K562 (cell line): ENCODE measurements at regions not wholly inside any gene's neighbourhood (a gene's known extent, or its start where the extent isn't known, plus 50 kb on each side); places are given as distances from the start of the nearest gene placed in this dataset.

Source experiments
- ATAC-seq: fragments of 200-7000 bp; cut with Tn5 transposase; 3 replicates; pipeline ENCODE4 v1.9.1; 2020; ENCODE audit warnings: moderate library complexity
- BruUV-seq: library from RNA; stranded (reverse); fragments of 400-500 nt; replicated peaks from 2 replicates; lab custom pipeline; 2021; lab: Mats Ljungman, UMichigan
- CTCF ChIA-PET: fragments of 300-600 bp; formaldehyde crosslinking; extraction: SDS; loops from one replicate; lab custom pipeline; 2021; ENCODE audit warnings: low intra/inter-chr PET ratio; lab: Yijun Ruan, JAX
- POLR2A ChIA-PET: fragments of 300-600, 350-650 bp; sonication (Branson Sonifier 250); formaldehyde crosslinking; extraction: SDS; loops from one replicate; lab custom pipeline; 2021; ENCODE audit warnings: antibody characterized with exemption, inconsistent platforms; lab: Yijun Ruan, JAX
- DNase-seq, 4 experiments: peaks; one replicate each; pipeline versions ENCODE4 v3.0.0 to v3.0.0-alpha.2; 2011 to 2018; ENCODE audit warnings: low spot score in 3 of 4, mixed read lengths in 3 of 4; ENCODE audit errors: extremely low read depth in 1 of 4
- FAIRE-seq: peaks from 2 replicates; lab custom pipeline; 2011; peaks lifted over from hg19 to GRCh38; lab: Jason Lieb, UNC
- H2AFZ ChIP-seq: 2 replicates; pipeline ENCODE4 v1.6.0; 2011; ENCODE audit warnings: low read depth, low read length, control low read depth, inconsistent platforms
- H3K27ac ChIP-seq: fragments of 200-600 bp; 3 replicates; pipeline ENCODE4 v1.8.0; 2011; ENCODE audit warnings: low read depth, mild to moderate bottlenecking, control low read depth, inconsistent platforms, low read length, moderate library complexity, mixed read lengths; ENCODE audit errors: extremely low read depth
- H3K27me3 ChIP-seq, 2 experiments: fragments of 300-600 bp in 1 of 2; 2 replicates in 1 of 2; 3 replicates in 1 of 2; pipeline versions ENCODE4 v1.6.0 to v1.8.0; 2011; ENCODE audit warnings: inconsistent platforms in 2 of 2, low read length in 2 of 2, mild to moderate bottlenecking in 1 of 2, mixed read lengths in 1 of 2, moderate library complexity in 1 of 2; ENCODE audit not compliant: control insufficient read depth in 2 of 2, insufficient read depth in 2 of 2
- H3K36me3 ChIP-seq: fragments of 300-600 bp; 3 replicates; pipeline ENCODE4 v1.8.0; 2011; ENCODE audit warnings: mild to moderate bottlenecking, low read length, inconsistent platforms; ENCODE audit not compliant: control insufficient read depth, insufficient read depth
- H3K4me1 ChIP-seq, 2 experiments: fragments of 200-600 bp in 1 of 2; replicated peaks in 1 of 2; 2 replicates in 1 of 2; 3 replicates in 1 of 2; pipeline versions ENCODE4 v1.5.1 to v1.8.0; 2011; ENCODE audit warnings: inconsistent platforms in 2 of 2, low read length in 2 of 2, mild to moderate bottlenecking in 1 of 2, mixed read lengths in 1 of 2, moderate library complexity in 1 of 2; ENCODE audit not compliant: control insufficient read depth in 2 of 2, insufficient read depth in 2 of 2
- H3K4me2 ChIP-seq: 2 replicates; pipeline ENCODE4 v1.6.1; 2011; ENCODE audit warnings: low read length, control low read depth, inconsistent platforms, mixed read lengths; ENCODE audit not compliant: insufficient read depth
- H3K4me3 ChIP-seq: fragments of 200-600 bp; sonication (generic), shearing (Covaris generic); 2 replicates; pipeline ENCODE4 v1.5.1; 2016; ENCODE audit warnings: control low read depth, inconsistent platforms
- H3K79me2 ChIP-seq: fragments of 200-600 bp; 3 replicates; pipeline ENCODE4 v1.8.0; 2011; ENCODE audit warnings: low read length, inconsistent platforms; ENCODE audit not compliant: control insufficient read depth, insufficient read depth
- H3K9ac ChIP-seq, 2 experiments: 2 replicates each; pipeline versions ENCODE4 v1.6.0 to v1.6.1; 2011; ENCODE audit warnings: low read depth in 2 of 2, low read length in 2 of 2, control low read depth in 1 of 2, inconsistent platforms in 1 of 2, mild to moderate bottlenecking in 1 of 2, mixed read lengths in 1 of 2; ENCODE audit not compliant: insufficient read depth in 1 of 2
- H3K9me1 ChIP-seq: one replicate; pipeline ENCODE4 v1.6.0; 2011; ENCODE audit warnings: inconsistent platforms, mild to moderate bottlenecking, low read length, moderate library complexity; ENCODE audit not compliant: control insufficient read depth, insufficient read depth
- H3K9me3 ChIP-seq: replicated peaks from 2 replicates; pipeline ENCODE4 v1.5.1; 2011; ENCODE audit warnings: low read depth, low read length, inconsistent platforms; ENCODE audit not compliant: control insufficient read depth, insufficient read depth
- H4K20me1 ChIP-seq: replicated peaks from 2 replicates; pipeline ENCODE4 v1.6.1; 2011; ENCODE audit warnings: low read length, inconsistent platforms, mixed read lengths; ENCODE audit not compliant: control insufficient read depth, insufficient read depth
- BRD9 ChIP-seq: fragments of 450-650 bp; IDR thresholded peaks from 2 replicates; pipeline ENCODE4 v1.6.1; 2018; ENCODE audit warnings: low read depth; ENCODE audit not compliant: partially characterized antibody
- CCAR2 ChIP-seq: fragments of 200-400 bp; formaldehyde crosslinking; IDR thresholded peaks from 2 replicates; pipeline ENCODE4 v1.6.1; 2017; ENCODE audit warnings: mild to moderate bottlenecking, low read depth, low read length
- NR2C1 ChIP-seq, 2 experiments: fragments of 450-650 bp; IDR thresholded peaks; 2 replicates each; pipeline ENCODE4 v1.6.1; 2017; ENCODE audit warnings: mild to moderate bottlenecking in 2 of 2, antibody characterized with exemption in 1 of 2, inconsistent platforms in 1 of 2, missing compliant biosample characterization in 1 of 2, missing genetic modification characterization in 1 of 2
- PCBP2 ChIP-seq: fragments of 200-400 bp; formaldehyde crosslinking; IDR thresholded peaks from 2 replicates; pipeline ENCODE4 v1.6.1; 2018; ENCODE audit warnings: low read length, low read depth, mild to moderate bottlenecking, moderate library complexity; ENCODE audit not compliant: poor library complexity, severe bottlenecking
- SAFB ChIP-seq: fragments of 200-400 bp; formaldehyde crosslinking; IDR thresholded peaks from 2 replicates; pipeline ENCODE4 v1.6.1; 2017; ENCODE audit warnings: low read depth, low read length, borderline replicate concordance
- SMARCA4 ChIP-seq: fragments of 450-650 bp; IDR thresholded peaks from 2 replicates; pipeline ENCODE4 v1.6.1; 2016
- TAF9B ChIP-seq: fragments of 450-650 bp; IDR thresholded peaks from 2 replicates; pipeline ENCODE4 v1.6.1; 2018; ENCODE audit warnings: mild to moderate bottlenecking; ENCODE audit not compliant: partially characterized antibody
- THRAP3 ChIP-seq: fragments of 450-650 bp; IDR thresholded peaks from 2 replicates; pipeline ENCODE4 v1.6.1; 2016; ENCODE audit warnings: mild to moderate bottlenecking, inconsistent platforms, borderline replicate concordance
- ZSCAN32 ChIP-seq: fragments of 450-650 bp; formaldehyde crosslinking; IDR thresholded peaks from 2 replicates; pipeline ENCODE4 v1.4.0; 2020; ENCODE audit warnings: mild to moderate bottlenecking, moderate library complexity
- WGBS: fragments of 100-300 bp; shearing (Covaris generic); methylation state at CpG from one replicate; pipeline ENCODE4 v1.1.6; 2016; ENCODE audit warnings: low coverage, mixed read lengths; ENCODE audit not compliant: insufficient coverage; ENCODE audit errors: missing lambda C conversion rate; 5-methylcytosine and 5-hydroxymethylcytosine counted together
- in situ Hi-C: fragments of 300-500 bp; cut with MboI; formaldehyde crosslinking; loops from 4 replicates; pipeline ENCODE4 v1.15.0; 2018; ENCODE audit warnings: inconsistent platforms, mixed read lengths
- intact Hi-C: fragments of 100-400 bp; cut with micrococcal nuclease; formaldehyde crosslinking; loops from 2 replicates; pipeline ENCODE4 v1.14.2; 2022
- TF ChIP-seq, protein P1 (sequence below): fragments of 200-400 bp; formaldehyde crosslinking; IDR thresholded peaks from 2 replicates; pipeline ENCODE4 v1.6.1; 2017; ENCODE audit warnings: mild to moderate bottlenecking, low read depth, low read length, moderate library complexity
- TF ChIP-seq, protein P2 (sequence below): fragments of 450-650 bp; conservative IDR thresholded peaks from 2 replicates; pipeline ENCODE4 v1.6.1; 2016; ENCODE audit warnings: missing genetic modification characterization, low read depth, mild to moderate bottlenecking, control low read depth, missing compliant biosample characterization
- TF ChIP-seq, protein P3 (sequence below): fragments of 450-650 bp; formaldehyde crosslinking; IDR thresholded peaks from 2 replicates; pipeline ENCODE4 v1.4.0; 2020; ENCODE audit warnings: mild to moderate bottlenecking, mixed read lengths
- TF ChIP-seq, protein P4 (sequence below): conservative IDR thresholded peaks from 2 replicates; pipeline ENCODE4 v1.6.1; 2011; ENCODE audit warnings: low read depth, mild to moderate bottlenecking, low read length; ENCODE audit not compliant: control insufficient read depth

DNA sequence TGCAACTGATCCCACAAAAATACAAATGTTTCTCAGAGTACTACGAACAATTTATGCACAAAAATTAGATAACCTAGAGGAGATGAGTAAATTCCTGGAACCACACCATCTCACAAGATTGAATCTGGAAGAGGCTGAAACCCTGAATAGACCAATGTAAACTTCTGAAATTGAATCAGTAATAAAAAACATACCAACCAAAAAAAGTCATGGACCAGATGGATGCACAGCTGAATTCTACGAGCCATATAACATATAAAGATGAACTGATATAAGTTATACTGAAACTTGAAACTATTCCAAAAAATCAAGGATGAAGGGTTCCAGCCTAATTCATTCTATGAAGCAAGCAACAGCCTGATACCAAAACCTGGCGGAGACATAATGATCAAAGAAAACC, 336.3 kb downstream of the PYDC2 start:
- no peak overlapping the region for H2AFZ ChIP-seq
- ChIA-PET CTCF (no interaction called here), POLR2A (no interaction called here)
- no peak overlapping the region for H3K4me2 ChIP-seq
- no peaks in the 10 kb centered on the region for H3K36me3 ChIP-seq
- intact Hi-C loops = no loop called here
- H3K27ac ChIP-seq = no peak overlapping the region
- no peak overlapping the region for H3K9ac ChIP-seq
- no TSS peak for BruUV-seq
- TF ChIP-seq, protein P1, sequence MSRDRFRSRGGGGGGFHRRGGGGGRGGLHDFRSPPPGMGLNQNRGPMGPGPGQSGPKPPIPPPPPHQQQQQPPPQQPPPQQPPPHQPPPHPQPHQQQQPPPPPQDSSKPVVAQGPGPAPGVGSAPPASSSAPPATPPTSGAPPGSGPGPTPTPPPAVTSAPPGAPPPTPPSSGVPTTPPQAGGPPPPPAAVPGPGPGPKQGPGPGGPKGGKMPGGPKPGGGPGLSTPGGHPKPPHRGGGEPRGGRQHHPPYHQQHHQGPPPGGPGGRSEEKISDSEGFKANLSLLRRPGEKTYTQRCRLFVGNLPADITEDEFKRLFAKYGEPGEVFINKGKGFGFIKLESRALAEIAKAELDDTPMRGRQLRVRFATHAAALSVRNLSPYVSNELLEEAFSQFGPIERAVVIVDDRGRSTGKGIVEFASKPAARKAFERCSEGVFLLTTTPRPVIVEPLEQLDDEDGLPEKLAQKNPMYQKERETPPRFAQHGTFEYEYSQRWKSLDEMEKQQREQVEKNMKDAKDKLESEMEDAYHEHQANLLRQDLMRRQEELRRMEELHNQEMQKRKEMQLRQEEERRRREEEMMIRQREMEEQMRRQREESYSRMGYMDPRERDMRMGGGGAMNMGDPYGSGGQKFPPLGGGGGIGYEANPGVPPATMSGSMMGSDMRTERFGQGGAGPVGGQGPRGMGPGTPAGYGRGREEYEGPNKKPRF = no peak
- TF ChIP-seq SAFB (no peak), SMARCA4 (no peak), TAF9B (no peak), NR2C1 (IDR thresholded peaks at IDR 0.05) (no peak), NR2C1 (tag; IDR thresholded peaks at IDR 0.05) (no peak), PCBP2 (no peak), BRD9 (no peak), THRAP3 (no peak), CCAR2 (no peak), ZSCAN32 (CRISPR knock-in tag) (no peak)
- TF ChIP-seq, protein P2, sequence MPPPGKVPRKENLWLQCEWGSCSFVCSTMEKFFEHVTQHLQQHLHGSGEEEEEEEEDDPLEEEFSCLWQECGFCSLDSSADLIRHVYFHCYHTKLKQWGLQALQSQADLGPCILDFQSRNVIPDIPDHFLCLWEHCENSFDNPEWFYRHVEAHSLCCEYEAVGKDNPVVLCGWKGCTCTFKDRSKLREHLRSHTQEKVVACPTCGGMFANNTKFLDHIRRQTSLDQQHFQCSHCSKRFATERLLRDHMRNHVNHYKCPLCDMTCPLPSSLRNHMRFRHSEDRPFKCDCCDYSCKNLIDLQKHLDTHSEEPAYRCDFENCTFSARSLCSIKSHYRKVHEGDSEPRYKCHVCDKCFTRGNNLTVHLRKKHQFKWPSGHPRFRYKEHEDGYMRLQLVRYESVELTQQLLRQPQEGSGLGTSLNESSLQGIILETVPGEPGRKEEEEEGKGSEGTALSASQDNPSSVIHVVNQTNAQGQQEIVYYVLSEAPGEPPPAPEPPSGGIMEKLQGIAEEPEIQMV (tag) = no peak
- TF ChIP-seq, protein P3, sequence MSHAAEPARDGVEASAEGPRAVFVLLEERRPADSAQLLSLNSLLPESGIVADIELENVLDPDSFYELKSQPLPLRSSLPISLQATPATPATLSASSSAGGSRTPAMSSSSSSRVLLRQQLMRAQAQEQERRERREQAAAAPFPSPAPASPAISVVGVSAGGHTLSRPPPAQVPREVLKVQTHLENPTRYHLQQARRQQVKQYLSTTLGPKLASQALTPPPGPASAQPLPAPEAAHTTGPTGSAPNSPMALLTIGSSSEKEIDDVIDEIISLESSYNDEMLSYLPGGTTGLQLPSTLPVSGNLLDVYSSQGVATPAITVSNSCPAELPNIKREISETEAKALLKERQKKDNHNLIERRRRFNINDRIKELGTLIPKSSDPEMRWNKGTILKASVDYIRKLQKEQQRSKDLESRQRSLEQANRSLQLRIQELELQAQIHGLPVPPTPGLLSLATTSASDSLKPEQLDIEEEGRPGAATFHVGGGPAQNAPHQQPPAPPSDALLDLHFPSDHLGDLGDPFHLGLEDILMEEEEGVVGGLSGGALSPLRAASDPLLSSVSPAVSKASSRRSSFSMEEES (CRISPR knock-in tag) = no peak
- TF ChIP-seq, protein P4, sequence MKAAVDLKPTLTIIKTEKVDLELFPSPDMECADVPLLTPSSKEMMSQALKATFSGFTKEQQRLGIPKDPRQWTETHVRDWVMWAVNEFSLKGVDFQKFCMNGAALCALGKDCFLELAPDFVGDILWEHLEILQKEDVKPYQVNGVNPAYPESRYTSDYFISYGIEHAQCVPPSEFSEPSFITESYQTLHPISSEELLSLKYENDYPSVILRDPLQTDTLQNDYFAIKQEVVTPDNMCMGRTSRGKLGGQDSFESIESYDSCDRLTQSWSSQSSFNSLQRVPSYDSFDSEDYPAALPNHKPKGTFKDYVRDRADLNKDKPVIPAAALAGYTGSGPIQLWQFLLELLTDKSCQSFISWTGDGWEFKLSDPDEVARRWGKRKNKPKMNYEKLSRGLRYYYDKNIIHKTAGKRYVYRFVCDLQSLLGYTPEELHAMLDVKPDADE = no peak
- ATAC-seq = no peak
- no peak for DNase-seq
- no peaks in the 10 kb centered on the region; the same call in 1 of the 2 replicates for H3K9me3 ChIP-seq
- WGBS = 2% methylated on average over 3 of the region's 3 CpGs
- H3K9me1 ChIP-seq = no peaks in the 10 kb centered on the region
- H3K27me3 ChIP-seq = no peaks in the 10 kb centered on the region
- in situ Hi-C loops = no loop called here
- no peaks in the 10 kb centered on the region for H4K20me1 ChIP-seq
- no peaks in the 10 kb centered on the region for H3K4me1 ChIP-seq
- no peaks in the 10 kb centered on the region for H3K79me2 ChIP-seq
- no peak for FAIRE-seq
- H3K4me3 ChIP-seq = no peak overlapping the region
